ENCODE measurements at regions not wholly inside any gene's neighbourhood (a gene's known extent, or its start where the extent isn't known, plus 50 kb on each side); places are given as distances from the start of the nearest gene placed in this dataset.

GRCh38 chr2:59428940-59429339, 1124.5 kb downstream of the BCL11A start:
- ChIA-PET CTCF (interaction anchor here (0.7 kb wide), 1 partner anchor 13 kb away, joined by 3 read pairs; no protein-coding TSS in a partner anchor), POLR2A (no interaction called here)
- Mint-ChIP-seq H3K4me3 (no peak overlapping the region), H3K27ac (no peak overlapping the region), H3K36me3 (ENCODE audit: low read depth) (no peaks in the 10 kb centered on the region), H3K4me1 (no peaks in the 10 kb centered on the region), H3K9me3 (ENCODE audit: low read depth) (peaks cover 15% of the 10 kb centered on the region), H3K27me3 (no peaks in the 10 kb centered on the region)
- DNase-seq (no peak), ATAC-seq (no peak)
- intact Hi-C loops (cut with DNase I, micrococcal nuclease) = no loop called here

GRCh38 chr2:59427980-59428379, 1125.5 kb downstream of the BCL11A start:
- Mint-ChIP-seq H3K27me3 (no peaks in the 10 kb centered on the region), H3K27ac (no peak overlapping the region), H3K36me3 (ENCODE audit: low read depth) (no peaks in the 10 kb centered on the region), H3K4me1 (no peaks in the 10 kb centered on the region), H3K9me3 (ENCODE audit: low read depth) (peaks cover 15% of the 10 kb centered on the region), H3K4me3 (no peak overlapping the region)
- CTCF ChIA-PET = interaction anchor here (0.7 kb wide), 1 partner anchor 13 kb away, joined by 3 read pairs; no protein-coding TSS in a partner anchor
- POLR2A ChIA-PET = no interaction called here
- ATAC-seq (no peak), DNase-seq (no peak)
- intact Hi-C loops (cut with DNase I, micrococcal nuclease) = no loop called here

GRCh38 chr2:59425247-59425646, 1128.2 kb downstream of the BCL11A start:
- H3K27ac Mint-ChIP-seq = no peak overlapping the region
- ATAC-seq (no peak), DNase-seq (no peak)
- ChIA-PET POLR2A (no interaction called here), CTCF (no interaction called here)
- H3K27me3 Mint-ChIP-seq = no peaks in the 10 kb centered on the region
- no peaks in the 10 kb centered on the region for H3K36me3 Mint-ChIP-seq (ENCODE audit: low read depth)
- no peak overlapping the region for H3K4me3 Mint-ChIP-seq
- H3K9me3 Mint-ChIP-seq (ENCODE audit: low read depth) = peaks cover 5% of the 10 kb centered on the region
- no peaks in the 10 kb centered on the region for H3K4me1 Mint-ChIP-seq
- intact Hi-C loops (cut with DNase I, micrococcal nuclease) = no loop called here

- Mint-ChIP-seq H3K4me3 (no peak overlapping the region), H3K36me3 (ENCODE audit: low read depth) (no peaks in the 10 kb centered on the region), H3K4me1 (no peaks in the 10 kb centered on the region), H3K9me3 (ENCODE audit: low read depth) (peaks cover 24% of the 10 kb centered on the region), H3K27me3 (no peaks in the 10 kb centered on the region), H3K27ac (no peak overlapping the region)
- DNase-seq (no peak), ATAC-seq (no peak)
- CTCF ChIA-PET = no interaction called here
- intact Hi-C loops (cut with DNase I, micrococcal nuclease) = no loop called here
- POLR2A ChIA-PET = no interaction called here
Measured at GRCh38 chr2:59413751-59414570, 1139.5 kb downstream of the BCL11A start.

GRCh38 chr2:59399126-59399525, 1154.3 kb downstream of the BCL11A start:
- DNase-seq (no peak), ATAC-seq (no peak)
- no peaks in the 10 kb centered on the region for H3K27me3 Mint-ChIP-seq
- POLR2A ChIA-PET = no interaction called here
- H3K27ac Mint-ChIP-seq = no peak overlapping the region
- no peaks in the 10 kb centered on the region for H3K4me1 Mint-ChIP-seq
- intact Hi-C loops (cut with DNase I, micrococcal nuclease) = no loop called here
- CTCF ChIA-PET = no interaction called here
- no peaks in the 10 kb centered on the region for H3K9me3 Mint-ChIP-seq (ENCODE audit: low read depth)
- H3K4me3 Mint-ChIP-seq = no peak overlapping the region
- H3K36me3 Mint-ChIP-seq (ENCODE audit: low read depth) = no peaks in the 10 kb centered on the region

GRCh38 chr2:59398081-59398480, 1155.4 kb downstream of the BCL11A start:
- H3K27me3 Mint-ChIP-seq = no peaks in the 10 kb centered on the region
- H3K9me3 Mint-ChIP-seq (ENCODE audit: low read depth) = no peaks in the 10 kb centered on the region
- no peaks in the 10 kb centered on the region for H3K36me3 Mint-ChIP-seq (ENCODE audit: low read depth)
- ATAC-seq (no peak), DNase-seq (no peak)
- H3K4me1 Mint-ChIP-seq = no peaks in the 10 kb centered on the region
- POLR2A ChIA-PET = no interaction called here
- H3K4me3 Mint-ChIP-seq = no peak overlapping the region
- CTCF ChIA-PET = no interaction called here
- intact Hi-C loops (cut with DNase I, micrococcal nuclease) = no loop called here
- no peak overlapping the region for H3K27ac Mint-ChIP-seq

- ATAC-seq (no peak), DNase-seq (no peak)
- intact Hi-C loops (cut with DNase I, micrococcal nuclease) = no loop called here
- Mint-ChIP-seq H3K4me3 (no peak overlapping the region), H3K27me3 (no peaks in the 10 kb centered on the region), H3K4me1 (no peaks in the 10 kb centered on the region), H3K27ac (no peak overlapping the region), H3K9me3 (ENCODE audit: low read depth) (no peaks in the 10 kb centered on the region), H3K36me3 (ENCODE audit: low read depth) (no peaks in the 10 kb centered on the region)
- POLR2A ChIA-PET = no interaction called here
- CTCF ChIA-PET = no interaction called here
Measured at GRCh38 chr2:59395119-59395518, 1154.0 kb upstream of the FANCL start.

- Mint-ChIP-seq H3K36me3 (ENCODE audit: low read depth) (no peaks in the 10 kb centered on the region), H3K4me1 (no peaks in the 10 kb centered on the region), H3K4me3 (no peak overlapping the region), H3K27me3 (no peaks in the 10 kb centered on the region), H3K9me3 (ENCODE audit: low read depth) (no peaks in the 10 kb centered on the region), H3K27ac (no peak overlapping the region)
- intact Hi-C loops (cut with DNase I, micrococcal nuclease) = no loop called here
- ChIA-PET POLR2A (no interaction called here), CTCF (no interaction called here)
- no peak for ATAC-seq
- DNase-seq = no peak
Measured at GRCh38 chr2:59391896-59392295, 1150.8 kb upstream of the FANCL start.

GRCh38 chr2:59390581-59390980, 1149.5 kb upstream of the FANCL start:
- ChIA-PET POLR2A (no interaction called here), CTCF (no interaction called here)
- DNase-seq = no peak
- Mint-ChIP-seq H3K27me3 (no peaks in the 10 kb centered on the region), H3K27ac (no peak overlapping the region), H3K9me3 (ENCODE audit: low read depth) (no peaks in the 10 kb centered on the region), H3K4me3 (no peak overlapping the region), H3K36me3 (ENCODE audit: low read depth) (no peaks in the 10 kb centered on the region), H3K4me1 (no peaks in the 10 kb centered on the region)
- no peak for ATAC-seq
- intact Hi-C loops (cut with DNase I, micrococcal nuclease) = no loop called here

- Mint-ChIP-seq H3K27ac (no peak overlapping the region), H3K9me3 (ENCODE audit: low read depth) (no peaks in the 10 kb centered on the region), H3K36me3 (ENCODE audit: low read depth) (no peaks in the 10 kb centered on the region), H3K4me1 (no peaks in the 10 kb centered on the region), H3K27me3 (no peaks in the 10 kb centered on the region), H3K4me3 (no peak overlapping the region)
- intact Hi-C loops (cut with DNase I, micrococcal nuclease) = no loop called here
- ChIA-PET CTCF (no interaction called here), POLR2A (no interaction called here)
- ATAC-seq (no peak), DNase-seq (no peak)
Measured at GRCh38 chr2:59389240-59389639, 1148.1 kb upstream of the FANCL start.

- POLR2A ChIA-PET = no interaction called here
- intact Hi-C loops (cut with DNase I, micrococcal nuclease) = no loop called here
- Mint-ChIP-seq H3K27ac (no peak overlapping the region), H3K4me1 (no peaks in the 10 kb centered on the region), H3K4me3 (no peak overlapping the region), H3K27me3 (no peaks in the 10 kb centered on the region), H3K36me3 (ENCODE audit: low read depth) (no peaks in the 10 kb centered on the region), H3K9me3 (ENCODE audit: low read depth) (no peaks in the 10 kb centered on the region)
- ATAC-seq = no peak
- CTCF ChIA-PET = no interaction called here
- DNase-seq = no peak
Measured at GRCh38 chr2:59385971-59386370, 1144.8 kb upstream of the FANCL start.

- CTCF ChIA-PET = no interaction called here
- no peaks in the 10 kb centered on the region for H3K36me3 Mint-ChIP-seq (ENCODE audit: low read depth)
- DNase-seq = no peak
- ATAC-seq = no peak
- POLR2A ChIA-PET = no interaction called here
- H3K4me3 Mint-ChIP-seq = no peak overlapping the region
- no peaks in the 10 kb centered on the region for H3K4me1 Mint-ChIP-seq
- peaks cover 9% of the 10 kb centered on the region for H3K9me3 Mint-ChIP-seq (ENCODE audit: low read depth)
- intact Hi-C loops (cut with DNase I, micrococcal nuclease) = no loop called here
- no peak overlapping the region for H3K27ac Mint-ChIP-seq
- H3K27me3 Mint-ChIP-seq = no peaks in the 10 kb centered on the region
Measured at GRCh38 chr2:59383473-59383872, 1142.3 kb upstream of the FANCL start.

- Mint-ChIP-seq H3K36me3 (ENCODE audit: low read depth) (no peaks in the 10 kb centered on the region), H3K27ac (no peak overlapping the region), H3K27me3 (no peaks in the 10 kb centered on the region), H3K9me3 (ENCODE audit: low read depth) (peaks cover 12% of the 10 kb centered on the region), H3K4me1 (no peaks in the 10 kb centered on the region), H3K4me3 (no peak overlapping the region)
- CTCF ChIA-PET = no interaction called here
- POLR2A ChIA-PET = no interaction called here
- ATAC-seq = no peak
- intact Hi-C loops (cut with DNase I, micrococcal nuclease) = no loop called here
- DNase-seq = no peak
Measured at GRCh38 chr2:59378127-59378526, 1137.0 kb upstream of the FANCL start.
